OCI-LY7 (cell line): ENCODE measurements at regions not wholly inside any gene's neighbourhood (a gene's known extent, or its start where the extent isn't known, plus 50 kb on each side); places are given as distances from the start of the nearest gene placed in this dataset.

Source experiments
- BruUV-seq: library from RNA; stranded (reverse); fragments of 400-500 nt; replicated peaks from 2 replicates; lab custom pipeline; 2021; lab: Mats Ljungman, UMichigan
- CTCF ChIA-PET: fragments of 300-600 bp; sonication (Branson Sonifier 250); formaldehyde crosslinking; loops from one replicate; lab custom pipeline; 2022; ENCODE audit warnings: antibody characterized with exemption; ENCODE audit not compliant: unreplicated experiment; lab: Charles Lee
- POLR2A ChIA-PET: fragments of 300-600 bp; sonication (Branson Sonifier 250); formaldehyde crosslinking; loops from one replicate; lab custom pipeline; 2022; ENCODE audit warnings: antibody characterized with exemption; lab: Charles Lee
- DNase-seq: peaks from one replicate; pipeline ENCODE4 v3.0.0-alpha.2; 2015; ENCODE audit warnings: low spot score
- H2AFZ ChIP-seq: fragments of 200-600 bp; sonication (generic), shearing (Covaris generic); 2 replicates; pipeline ENCODE4 v1.6.1; 2014; ENCODE audit warnings: mild to moderate bottlenecking, antibody characterized with exemption, low read length, moderate library complexity
- H3K27ac ChIP-seq: fragments of 200-600 bp; sonication (generic); 2 replicates; pipeline ENCODE4 v1.5.1; 2014; ENCODE audit warnings: mixed run types, low read depth, mild to moderate bottlenecking, moderate library complexity, low read length, inconsistent platforms; ENCODE audit not compliant: poor library complexity, severe bottlenecking
- H3K36me3 ChIP-seq: fragments of 200-600 bp; sonication (generic); 2 replicates; pipeline ENCODE4 v1.6.1; 2014; ENCODE audit warnings: mild to moderate bottlenecking, antibody characterized with exemption, low read length, moderate library complexity, mixed read lengths; ENCODE audit not compliant: insufficient read depth
- H3K4me1 ChIP-seq: fragments of 200-600 bp; sonication (generic); 2 replicates; pipeline ENCODE4 v1.5.1; 2014; ENCODE audit warnings: mild to moderate bottlenecking, low read length; ENCODE audit not compliant: insufficient read depth, poor library complexity, severe bottlenecking
- H3K4me2 ChIP-seq: fragments of 200-600 bp; sonication (generic); 2 replicates; pipeline ENCODE4 v1.6.1; 2014; ENCODE audit warnings: mild to moderate bottlenecking, low read length
- H3K4me3 ChIP-seq: fragments of 200-600 bp; sonication (generic); 2 replicates; pipeline ENCODE4 v1.5.1; 2014; ENCODE audit warnings: mild to moderate bottlenecking, low read depth, low read length; ENCODE audit not compliant: poor library complexity, severe bottlenecking
- H3K79me2 ChIP-seq: fragments of 200-600 bp; sonication (generic); 2 replicates; pipeline ENCODE4 v1.6.1; 2016; ENCODE audit warnings: low read depth, mild to moderate bottlenecking, low read length, moderate library complexity, mixed read lengths; ENCODE audit not compliant: insufficient read depth
- H3K9me2 ChIP-seq: fragments of 200-600 bp; sonication (generic); 2 replicates; pipeline ENCODE4 v1.6.1; 2016; ENCODE audit warnings: mild to moderate bottlenecking, low read length, mixed read lengths; ENCODE audit not compliant: insufficient read depth
- H3K9me3 ChIP-seq: fragments of 200-600 bp; sonication (generic); 2 replicates; pipeline ENCODE4 v1.6.1; 2014; ENCODE audit warnings: mild to moderate bottlenecking, mixed run types, low read length, mixed read lengths
- H4K20me1 ChIP-seq: fragments of 200-600 bp; sonication (generic); 2 replicates; pipeline ENCODE4 v1.6.1; 2014; ENCODE audit warnings: mild to moderate bottlenecking, antibody characterized with exemption, low read length, moderate library complexity, mixed read lengths; ENCODE audit not compliant: insufficient read depth
- CTCF ChIP-seq: fragments of 200-600 bp; sonication (generic); conservative IDR thresholded peaks from 2 replicates; pipeline ENCODE4 v1.5.1; 2014; ENCODE audit warnings: mild to moderate bottlenecking, antibody characterized with exemption, low read length, moderate library complexity, mixed read lengths
- EZH2phosphoT487 ChIP-seq: fragments of 200-600 bp; sonication (generic); IDR thresholded peaks from 2 replicates; pipeline ENCODE4 v1.6.1; 2018; ENCODE audit warnings: low read depth, borderline replicate concordance, mild to moderate bottlenecking, mixed run types, antibody characterized with exemption, low read length, moderate library complexity, mixed read lengths
- intact Hi-C: fragments of 100-400 bp; cut with micrococcal nuclease; formaldehyde crosslinking; loops from one replicate; pipeline ENCODE4 v1.10.0; 2022; ENCODE audit not compliant: unreplicated experiment

- Histone ChIP-seq H3K9me2 (no peaks in the 10 kb centered on the region), H3K4me2 (no peak overlapping the region), H3K4me3 (no peak overlapping the region), H4K20me1 (no peaks in the 10 kb centered on the region), H2AFZ (no peak overlapping the region), H3K4me1 (no peaks in the 10 kb centered on the region), H3K27ac (no peak overlapping the region), H3K9me3 (no peaks in the 10 kb centered on the region), H3K36me3 (no peaks in the 10 kb centered on the region), H3K79me2 (no peaks in the 10 kb centered on the region)
- no TSS peak for BruUV-seq
- no peak for DNase-seq
- TF ChIP-seq CTCF (no peak), EZH2phosphoT487 (no peak)
- POLR2A ChIA-PET = interaction anchor here (0.7 kb wide), 1 partner anchor 849 kb away, joined by 3 read pairs; no protein-coding TSS in a partner anchor
- intact Hi-C loops = no loop called here
- CTCF ChIA-PET = no interaction called here
Measured at GRCh38 chr9:28847331-28847730, 1274.0 kb upstream of the C9orf72 start.

- Histone ChIP-seq H3K9me3 (no peaks in the 10 kb centered on the region), H2AFZ (no peak overlapping the region), H3K79me2 (no peaks in the 10 kb centered on the region), H3K4me2 (no peak overlapping the region), H4K20me1 (no peaks in the 10 kb centered on the region), H3K4me1 (no peaks in the 10 kb centered on the region), H3K36me3 (no peaks in the 10 kb centered on the region), H3K9me2 (no peaks in the 10 kb centered on the region), H3K27ac (no peak overlapping the region), H3K4me3 (no peak overlapping the region)
- POLR2A ChIA-PET = no interaction called here
- BruUV-seq = no TSS peak
- TF ChIP-seq CTCF (no peak), EZH2phosphoT487 (no peak)
- intact Hi-C loops = no loop called here
- DNase-seq = no peak
- CTCF ChIA-PET = no interaction called here
Measured at GRCh38 chr9:28848671-28849070, 1275.4 kb upstream of the C9orf72 start.

GRCh38 chr9:28853477-28853876 lies 1280.2 kb upstream of the C9orf72 start:
- H3K9me3 ChIP-seq = no peaks in the 10 kb centered on the region
- no peaks in the 10 kb centered on the region for H4K20me1 ChIP-seq
- ChIA-PET CTCF (no interaction called here), POLR2A (no interaction called here)
- intact Hi-C loops = no loop called here
- no TSS peak for BruUV-seq
- H3K36me3 ChIP-seq = no peaks in the 10 kb centered on the region
- no peak overlapping the region for H2AFZ ChIP-seq
- TF ChIP-seq EZH2phosphoT487 = no peak
- no peak for TF ChIP-seq CTCF
- H3K4me2 ChIP-seq = no peak overlapping the region
- H3K4me3 ChIP-seq = no peak overlapping the region
- no peak for DNase-seq
- no peak overlapping the region for H3K27ac ChIP-seq
- H3K79me2 ChIP-seq = no peaks in the 10 kb centered on the region
- H3K9me2 ChIP-seq = no peaks in the 10 kb centered on the region
- H3K4me1 ChIP-seq = no peaks in the 10 kb centered on the region
